ENCODE measurements at regions not wholly inside any gene's neighbourhood (a gene's known extent, or its start where the extent isn't known, plus 50 kb on each side); places are given as distances from the start of the nearest gene placed in this dataset.

GRCh38 chr4:111811661-111812060 lies 333.6 kb upstream of the FAM241A start:
- DNase-seq (ENCODE audit: low spot score), result no peak
- TF ChIP-seq CTCF (IDR thresholded peaks at IDR 0.05), result no peak
- no peak overlapping the region for H3K27ac ChIP-seq
- H3K4me3 ChIP-seq, result no peak overlapping the region

- TF ChIP-seq CTCF (IDR thresholded peaks at IDR 0.05), result no peak
- DNase-seq (ENCODE audit: low spot score), result no peak
- no peak overlapping the region for H3K4me3 ChIP-seq
- no peak overlapping the region for H3K27ac ChIP-seq
Observed at GRCh38 chr4:111812114-111812513, 333.1 kb upstream of the FAM241A start.

GRCh38 chr4:111812760-111813159 lies 332.5 kb upstream of the FAM241A start:
- Histone ChIP-seq H3K27ac (no peak overlapping the region), H3K4me3 (no peak overlapping the region)
- DNase-seq (ENCODE audit: low spot score), result no peak
- TF ChIP-seq CTCF (IDR thresholded peaks at IDR 0.05), result no peak

DNA sequence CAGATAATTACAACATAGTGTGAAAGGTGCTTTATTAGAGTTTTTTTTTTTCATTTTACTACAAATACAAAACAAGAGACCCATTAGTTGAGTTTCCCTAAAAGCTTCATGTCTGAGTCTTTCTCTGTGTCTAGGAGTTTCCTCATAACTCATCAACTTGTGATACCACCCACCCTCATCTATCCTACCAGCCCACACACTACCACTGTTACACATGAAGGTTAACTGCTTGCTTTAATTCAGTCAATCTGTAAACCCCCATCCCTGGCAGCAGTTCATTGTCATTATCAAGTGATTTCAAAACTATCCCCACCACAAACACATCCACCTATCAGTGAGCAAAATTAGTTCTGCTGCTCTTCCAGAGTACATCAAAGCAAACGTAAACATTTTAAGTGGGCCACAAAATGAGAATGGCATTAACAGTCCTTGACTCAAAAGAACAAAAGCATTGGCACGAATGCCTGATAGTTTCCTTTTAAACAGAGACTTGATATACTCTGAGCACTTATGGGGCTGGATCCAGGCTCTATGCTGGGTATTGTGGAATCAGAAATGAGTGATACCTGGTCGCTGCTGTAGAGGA lies 331.6 kb upstream of the FAM241A start:
- no peak overlapping the region for H3K4me3 ChIP-seq
- H3K27ac ChIP-seq, result no peak overlapping the region
- TF ChIP-seq CTCF (IDR thresholded peaks at IDR 0.05), result no peak
- DNase-seq (ENCODE audit: low spot score), result no peak

- DNase-seq (ENCODE audit: low spot score), result no peak
- TF ChIP-seq CTCF (IDR thresholded peaks at IDR 0.05), result no peak
- no peak overlapping the region for H3K27ac ChIP-seq
- no peak overlapping the region for H3K4me3 ChIP-seq
Observed at GRCh38 chr4:111814961-111815360, 330.3 kb upstream of the FAM241A start.

- TF ChIP-seq CTCF (IDR thresholded peaks at IDR 0.05), result no peak
- DNase-seq (ENCODE audit: low spot score), result no peak
- H3K4me3 ChIP-seq, result no peak overlapping the region
- no peak overlapping the region for H3K27ac ChIP-seq
Observed at GRCh38 chr4:111821342-111821741, 323.9 kb upstream of the FAM241A start.

- DNase-seq (ENCODE audit: low spot score), result no peak
- Histone ChIP-seq H3K4me3 (no peak overlapping the region), H3K27ac (no peak overlapping the region)
- TF ChIP-seq CTCF (IDR thresholded peaks at IDR 0.05), result no peak
Observed at GRCh38 chr4:111836601-111837000, 308.7 kb upstream of the FAM241A start.
